CD4-positive, alpha-beta T cell (primary cell): ENCODE measurements at regions not wholly inside any gene's neighbourhood (a gene's known extent, or its start where the extent isn't known, plus 50 kb on each side); places are given as distances from the start of the nearest gene placed in this dataset.

Source experiments
- ATAC-seq: fragments of 200-7000 bp; cut with Tn5 transposase; one replicate; pipeline ENCODE4 v1.10.0; 2022; ENCODE audit warnings: mild to moderate bottlenecking; ENCODE audit not compliant: poor library complexity
- CTCF ChIA-PET: fragments of 350-600 bp; sonication (Branson Sonifier 250); formaldehyde crosslinking; loops from one replicate; lab custom pipeline; 2021; ENCODE audit warnings: antibody characterized with exemption, inconsistent platforms; lab: Charles Lee
- POLR2A ChIA-PET: fragments of 350-600 bp; sonication (Branson Sonifier 250); formaldehyde crosslinking; loops from one replicate; lab custom pipeline; 2021; ENCODE audit warnings: antibody characterized with exemption, inconsistent platforms; lab: Charles Lee
- DNase-seq, 14 experiments: peaks; one replicate each; pipeline ENCODE4 v3.0.0-alpha.2; 2013 to 2020; ENCODE audit warnings: mixed read lengths in 2 of 14
- H3K27ac ChIP-seq, 2 donors: one replicate each; pipeline versions ENCODE4 v1.5.1 to v1.7.0; 2013; ENCODE audit warnings: low read length in 2 of 2, low read depth in 1 of 2, mild to moderate bottlenecking in 1 of 2
- H3K27me3 ChIP-seq, 2 experiments: 1 replicate in 1 of 2; 2 replicates in 1 of 2; pipeline versions ENCODE4 v1.6.1 to v1.7.0; 2013; ENCODE audit warnings: low read length in 2 of 2, control low read depth in 1 of 2, mild to moderate bottlenecking in 1 of 2, moderate library complexity in 1 of 2; ENCODE audit not compliant: insufficient read depth in 2 of 2, control insufficient read depth in 1 of 2
- H3K36me3 ChIP-seq: one replicate; pipeline ENCODE4 v1.6.1; 2013; ENCODE audit warnings: low read length, control low read depth; ENCODE audit not compliant: insufficient read depth
- H3K4me1 ChIP-seq: one replicate; pipeline ENCODE4 v1.6.1; 2013; ENCODE audit warnings: low read length, control low read depth; ENCODE audit not compliant: insufficient read depth
- H3K4me3 ChIP-seq: one replicate; pipeline ENCODE4 v1.5.1; 2013; ENCODE audit warnings: mild to moderate bottlenecking, low read length, moderate library complexity
- H3K9me3 ChIP-seq, 2 experiments: 1 replicate in 1 of 2; 2 replicates in 1 of 2; pipeline versions ENCODE4 v1.6.1 to v1.7.0; 2013; ENCODE audit warnings: low read length in 2 of 2, mild to moderate bottlenecking in 2 of 2, control low read depth in 1 of 2, moderate library complexity in 1 of 2; ENCODE audit not compliant: control insufficient read depth in 1 of 2, insufficient read depth in 1 of 2
- H3K27ac Mint-ChIP-seq: one replicate; pipeline ENCODE4 v1.8.0; 2020; ENCODE audit warnings: mixed read lengths
- H3K27me3 Mint-ChIP-seq: one replicate; pipeline ENCODE4 v1.8.0; 2021; ENCODE audit warnings: mixed read lengths
- H3K36me3 Mint-ChIP-seq: one replicate; pipeline ENCODE4 v1.8.0; 2021; ENCODE audit warnings: low read depth, mixed read lengths
- H3K4me1 Mint-ChIP-seq: one replicate; pipeline ENCODE4 v1.8.0; 2021; ENCODE audit warnings: low read depth, mixed read lengths
- H3K4me3 Mint-ChIP-seq: one replicate; pipeline ENCODE4 v1.8.0; 2020; ENCODE audit warnings: mild to moderate bottlenecking, mixed read lengths
- H3K9me3 Mint-ChIP-seq: one replicate; pipeline ENCODE4 v1.8.0; 2020; ENCODE audit warnings: mixed read lengths
- intact Hi-C, 2 experiments: fragments of 100-400 bp; cut with DNase I in 1 of 2; cut with micrococcal nuclease in 1 of 2; formaldehyde crosslinking; loops; one replicate each; pipeline versions ENCODE4 v1.15.1 to v1.9.0; 2023 to 2025; cut with DNase I, micrococcal nuclease
- TF ChIP-seq, protein P1 (sequence below): fragments of 200-600 bp; IDR thresholded peaks from one replicate; pipeline ENCODE4 v1.8.0; 2022; ENCODE audit warnings: antibody characterized with exemption, mild to moderate bottlenecking

DNA sequence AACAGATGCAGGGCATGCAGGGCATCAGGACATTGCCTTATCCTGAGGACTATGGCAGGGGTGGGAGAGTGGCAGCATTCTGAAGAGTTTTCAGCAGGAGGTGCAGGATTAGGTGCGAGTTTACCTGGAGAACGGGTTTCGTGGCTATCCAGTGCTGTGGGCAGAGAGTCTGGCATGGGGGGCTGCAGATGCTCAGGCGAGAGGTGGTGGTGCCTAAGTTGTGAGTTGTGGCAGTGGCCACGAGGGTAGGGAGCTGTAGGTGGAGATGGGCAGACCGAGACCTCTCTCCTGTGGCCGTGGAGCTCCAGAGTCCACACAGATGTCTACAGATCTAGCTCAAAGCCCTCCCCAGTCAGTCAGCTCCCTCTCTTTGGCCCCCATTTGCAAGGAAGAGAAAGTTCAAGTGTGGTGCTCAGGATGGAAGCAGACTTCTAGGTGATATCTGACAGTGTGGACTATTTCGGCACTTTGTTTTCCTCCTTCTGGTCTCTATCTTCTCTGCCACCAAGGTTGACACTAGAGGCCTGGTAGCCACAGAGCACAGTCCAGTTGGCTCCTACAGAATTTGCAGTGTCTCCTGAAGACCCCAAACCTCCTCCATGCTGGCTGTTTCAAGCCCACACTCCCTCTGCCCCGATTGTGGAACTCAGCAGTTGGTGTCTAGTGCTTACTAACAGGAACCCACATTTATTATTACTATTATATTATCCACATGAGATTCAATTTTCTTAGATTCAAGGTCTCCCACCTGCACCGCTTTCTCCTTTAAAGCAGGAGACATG lies 955.7 kb upstream of the ZNF722 start:
- H3K27ac Mint-ChIP-seq, result no peak overlapping the region
- H3K9me3 ChIP-seq, result peaks cover 31 to 86% of the 10 kb centered on the region in 2 experiments
- H3K4me3 Mint-ChIP-seq, result no peak overlapping the region

DNA sequence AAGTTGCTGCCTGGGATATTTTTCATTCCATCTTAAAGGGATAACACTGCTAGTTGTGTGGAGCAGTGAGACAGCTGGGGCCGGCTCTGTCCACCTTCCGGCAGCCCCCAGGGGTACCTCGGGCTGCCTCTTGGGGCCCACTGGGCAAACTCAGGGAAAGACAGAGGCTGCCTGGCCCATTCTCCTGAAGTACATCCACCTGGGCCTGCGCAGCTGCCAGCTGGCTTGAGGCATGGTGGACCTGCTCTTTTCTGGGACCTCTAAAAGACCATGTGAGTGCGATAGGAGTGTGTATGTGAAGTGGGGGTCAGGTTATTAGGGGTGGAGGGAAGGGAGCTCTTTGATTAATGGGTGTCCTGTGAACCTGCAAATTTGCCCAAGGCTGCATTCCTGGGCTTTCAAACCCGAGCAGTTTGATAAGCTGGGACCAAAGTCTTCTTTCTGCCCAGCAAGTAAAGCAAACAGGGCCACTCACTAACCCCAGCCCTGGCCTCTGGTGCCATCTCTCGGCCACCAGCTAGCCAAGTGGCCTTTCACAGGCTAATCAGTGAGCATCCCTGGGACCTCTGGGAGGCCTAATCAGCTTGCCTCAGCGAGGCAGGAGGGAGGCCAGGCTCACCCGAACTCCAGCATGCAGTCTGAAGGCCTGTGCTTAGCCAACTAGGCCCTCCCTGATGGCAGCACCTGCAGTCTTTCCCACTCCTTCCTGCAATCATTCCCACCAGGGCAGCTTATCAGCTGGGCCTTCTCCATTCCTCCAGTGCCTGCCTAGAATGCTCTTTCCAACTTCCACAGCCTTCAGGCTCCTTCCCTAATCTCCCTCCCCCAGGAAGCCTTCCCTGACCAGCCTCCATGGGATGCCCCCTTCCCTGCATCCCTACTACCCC lies 954.7 kb upstream of the ZNF722 start:
- no peak overlapping the region for H3K4me3 Mint-ChIP-seq
- ChIA-PET CTCF (no interaction called here), POLR2A (no interaction called here)
- TF ChIP-seq, protein P1, sequence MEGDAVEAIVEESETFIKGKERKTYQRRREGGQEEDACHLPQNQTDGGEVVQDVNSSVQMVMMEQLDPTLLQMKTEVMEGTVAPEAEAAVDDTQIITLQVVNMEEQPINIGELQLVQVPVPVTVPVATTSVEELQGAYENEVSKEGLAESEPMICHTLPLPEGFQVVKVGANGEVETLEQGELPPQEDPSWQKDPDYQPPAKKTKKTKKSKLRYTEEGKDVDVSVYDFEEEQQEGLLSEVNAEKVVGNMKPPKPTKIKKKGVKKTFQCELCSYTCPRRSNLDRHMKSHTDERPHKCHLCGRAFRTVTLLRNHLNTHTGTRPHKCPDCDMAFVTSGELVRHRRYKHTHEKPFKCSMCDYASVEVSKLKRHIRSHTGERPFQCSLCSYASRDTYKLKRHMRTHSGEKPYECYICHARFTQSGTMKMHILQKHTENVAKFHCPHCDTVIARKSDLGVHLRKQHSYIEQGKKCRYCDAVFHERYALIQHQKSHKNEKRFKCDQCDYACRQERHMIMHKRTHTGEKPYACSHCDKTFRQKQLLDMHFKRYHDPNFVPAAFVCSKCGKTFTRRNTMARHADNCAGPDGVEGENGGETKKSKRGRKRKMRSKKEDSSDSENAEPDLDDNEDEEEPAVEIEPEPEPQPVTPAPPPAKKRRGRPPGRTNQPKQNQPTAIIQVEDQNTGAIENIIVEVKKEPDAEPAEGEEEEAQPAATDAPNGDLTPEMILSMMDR, result no peak
- Histone ChIP-seq H3K36me3 (no peaks in the 10 kb centered on the region), H3K9me3 (peaks cover 33 to 83% of the 10 kb centered on the region in 2 experiments), H3K4me1 (no peaks in the 10 kb centered on the region), H3K4me3 (no peak overlapping the region), H3K27ac (no peak overlapping the region), H3K27me3 (no peaks in the 10 kb centered on the region)
- no peaks in the 10 kb centered on the region for H3K27me3 Mint-ChIP-seq
- DNase-seq (no peak), ATAC-seq (no peak)
- H3K4me1 Mint-ChIP-seq, result no peaks in the 10 kb centered on the region
- peaks cover 5% of the 10 kb centered on the region for H3K9me3 Mint-ChIP-seq
- intact Hi-C loops, result no loop called here
- H3K36me3 Mint-ChIP-seq, result no peaks in the 10 kb centered on the region
- H3K27ac Mint-ChIP-seq, result no peak overlapping the region

More for the DNA sequence above, 955.7 kb upstream of the ZNF722 start:
- ChIA-PET POLR2A (no interaction called here), CTCF (no interaction called here)
- H3K36me3 ChIP-seq, result no peaks in the 10 kb centered on the region
- H3K27ac ChIP-seq, result no peak overlapping the region
- DNase-seq (no peak), ATAC-seq (no peak)
- no peaks in the 10 kb centered on the region for H3K27me3 Mint-ChIP-seq
- peaks cover 7% of the 10 kb centered on the region for H3K9me3 Mint-ChIP-seq
- intact Hi-C loops, result no loop called here
- H3K4me1 ChIP-seq, result no peaks in the 10 kb centered on the region
- TF ChIP-seq, protein P1, result no peak
- no peaks in the 10 kb centered on the region for H3K4me1 Mint-ChIP-seq
- H3K4me3 ChIP-seq, result no peak overlapping the region
- H3K36me3 Mint-ChIP-seq, result peaks cover 6% of the 10 kb centered on the region
- H3K27me3 ChIP-seq, result no peaks in the 10 kb centered on the region

DNA sequence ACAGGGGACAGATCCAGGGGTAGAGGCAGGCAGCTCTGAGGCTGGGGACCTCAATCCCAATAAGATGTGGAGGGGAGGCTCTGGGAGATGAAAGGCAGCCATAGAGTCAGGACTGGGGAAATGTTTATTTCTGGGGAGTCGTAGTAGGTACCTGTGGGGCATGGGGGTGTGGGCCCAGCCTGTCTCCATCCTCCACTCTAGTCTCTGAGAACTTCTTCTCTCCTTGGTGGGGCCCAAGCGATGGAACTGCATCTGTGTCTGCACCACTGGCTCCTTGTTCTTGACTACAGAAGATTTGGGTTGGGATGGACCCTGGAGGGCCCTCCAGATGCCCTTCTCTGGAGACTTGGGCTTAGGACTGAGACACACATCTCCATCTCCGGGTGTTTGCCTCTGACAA lies 953.9 kb upstream of the ZNF722 start:
- no peaks in the 10 kb centered on the region for H3K36me3 ChIP-seq
- Mint-ChIP-seq H3K4me3 (no peak overlapping the region), H3K9me3 (peaks cover 5% of the 10 kb centered on the region), H3K4me1 (no peaks in the 10 kb centered on the region), H3K36me3 (no peaks in the 10 kb centered on the region), H3K27ac (no peak overlapping the region), H3K27me3 (no peaks in the 10 kb centered on the region)
- ChIA-PET CTCF (no interaction called here), POLR2A (no interaction called here)
- H3K27me3 ChIP-seq, result no peaks in the 10 kb centered on the region
- H3K9me3 ChIP-seq, result peaks cover 34 to 76% of the 10 kb centered on the region in 2 experiments
- DNase-seq (no peak), ATAC-seq (no peak)
- H3K4me1 ChIP-seq, result no peaks in the 10 kb centered on the region
- TF ChIP-seq, protein P1, result no peak
- no peak overlapping the region for H3K4me3 ChIP-seq
- H3K27ac ChIP-seq, result no peak overlapping the region
- intact Hi-C loops, result no loop called here
